GM21381 (cell line): ENCODE measurements at regions not wholly inside any gene's neighbourhood (a gene's known extent, or its start where the extent isn't known, plus 50 kb on each side); places are given as distances from the start of the nearest gene placed in this dataset.
"Not testable (repeated sequence)": the region's sequence is repeated elsewhere in the genome, so short reads cannot be mapped to it uniquely, and the experiment has no call there.

Experiments used
- ATAC-seq: cut with Tn5 transposase; IDR thresholded peaks from one replicate; pipeline ENCODE4 v1.9.1; 2021; ENCODE audit warnings: mild to moderate bottlenecking, moderate library complexity; ENCODE audit not compliant: unreplicated experiment

GRCh38 chr15:59904450-59905135 is 99.5 kb upstream of the FOXB1 start:
- ATAC-seq: no peak

- ATAC-seq: no peak
Observed at GRCh38 chr15:59896663-59897074, 107.4 kb upstream of the FOXB1 start.

GRCh38 chr15:59894835-59895234 is 109.3 kb upstream of the FOXB1 start:
- ATAC-seq: no peak

- ATAC-seq: no peak
Observed at GRCh38 chr15:59892985-59893384, 111.1 kb upstream of the FOXB1 start.

GRCh38 chr15:59887870-59888269 is 116.2 kb upstream of the FOXB1 start:
- ATAC-seq: not testable (repeated sequence)

GRCh38 chr15:59887211-59887610 is 116.9 kb upstream of the FOXB1 start:
- no peak for ATAC-seq

- ATAC-seq: no peak
Observed at GRCh38 chr15:59886441-59886840, 117.7 kb upstream of the FOXB1 start.

GRCh38 chr15:59885832-59886231 is 118.3 kb upstream of the FOXB1 start:
- ATAC-seq: no peak

GRCh38 chr15:59879506-59880265 is 124.4 kb upstream of the FOXB1 start:
- no peak for ATAC-seq

GRCh38 chr15:59876140-59876539 is 128.0 kb upstream of the FOXB1 start:
- no peak for ATAC-seq

GRCh38 chr15:59873644-59874272 is 130.4 kb upstream of the FOXB1 start:
- ATAC-seq: no peak

GRCh38 chr15:59867086-59867855 is 136.8 kb upstream of the FOXB1 start:
- no peak for ATAC-seq

- ATAC-seq: no peak
Observed at GRCh38 chr15:59866642-59867041, 137.5 kb upstream of the FOXB1 start.

- ATAC-seq: no peak
Observed at GRCh38 chr15:59862191-59863155, 141.6 kb upstream of the FOXB1 start.

- ATAC-seq: no peak
Observed at GRCh38 chr15:59847968-59848367, 156.1 kb upstream of the FOXB1 start.

- no peak for ATAC-seq
Observed at GRCh38 chr15:59845942-59846499, 156.9 kb upstream of the BNIP2 start.

- ATAC-seq: no peak
Observed at GRCh38 chr15:59843609-59844008, 154.5 kb upstream of the BNIP2 start.

- ATAC-seq: no peak
Observed at GRCh38 chr15:59841036-59841435, 151.9 kb upstream of the BNIP2 start.

- no peak for ATAC-seq
Observed at GRCh38 chr15:59839906-59840305, 150.8 kb upstream of the BNIP2 start.

GRCh38 chr15:59838900-59839299 is 149.8 kb upstream of the BNIP2 start:
- no peak for ATAC-seq
